Ectodermal cell (in vitro differentiated cells): ENCODE measurements at regions not wholly inside any gene's neighbourhood (a gene's known extent, or its start where the extent isn't known, plus 50 kb on each side); places are given as distances from the start of the nearest gene placed in this dataset.

ENCODE experiments used
- H3K27ac ChIP-seq: 2 replicates; pipeline ENCODE4 v1.7.0; 2013; ENCODE audit warnings: mild to moderate bottlenecking, low read depth, low read length; ENCODE audit not compliant: insufficient read depth, poor library complexity, severe bottlenecking
- H3K27me3 ChIP-seq: 2 replicates; pipeline ENCODE4 v1.7.0; 2013; ENCODE audit warnings: mild to moderate bottlenecking, low read length; ENCODE audit not compliant: insufficient read depth, control insufficient read depth, poor library complexity, severe bottlenecking
- H3K36me3 ChIP-seq: one replicate; pipeline ENCODE4 v1.7.0; 2013; ENCODE audit warnings: low read length; ENCODE audit not compliant: control insufficient read depth, insufficient read depth
- H3K4me1 ChIP-seq: one replicate; pipeline ENCODE4 v1.7.0; 2013; ENCODE audit warnings: low read length; ENCODE audit not compliant: control insufficient read depth, insufficient read depth
- H3K4me3 ChIP-seq: 2 replicates; pipeline ENCODE4 v1.7.0; 2013; ENCODE audit warnings: low read depth, low read length, control low read depth; ENCODE audit not compliant: insufficient read depth
- H3K9me3 ChIP-seq: 2 replicates; pipeline ENCODE4 v1.7.0; 2013; ENCODE audit warnings: mild to moderate bottlenecking, low read length, moderate library complexity; ENCODE audit not compliant: control insufficient read depth
- WGBS, 2 experiments: methylation state at CpG; one replicate each; pipeline ENCODE4 v1.1.7; 2013; ENCODE audit warnings: missing lambda C conversion rate in 2 of 2; 5-methylcytosine and 5-hydroxymethylcytosine counted together

GRCh38 chr14:53881161-53881871 lies 75.3 kb downstream of the BMP4 start:
- Histone ChIP-seq H3K27ac (no peak overlapping the region), H3K27me3 (no peaks in the 10 kb centered on the region), H3K9me3 (no peaks in the 10 kb centered on the region), H3K36me3 (no peaks in the 10 kb centered on the region), H3K4me3 (no peak overlapping the region), H3K4me1 (no peaks in the 10 kb centered on the region)
- WGBS, 2 experiments, result 88 to 96% methylated on average over 4 of the region's 4 CpGs

DNA sequence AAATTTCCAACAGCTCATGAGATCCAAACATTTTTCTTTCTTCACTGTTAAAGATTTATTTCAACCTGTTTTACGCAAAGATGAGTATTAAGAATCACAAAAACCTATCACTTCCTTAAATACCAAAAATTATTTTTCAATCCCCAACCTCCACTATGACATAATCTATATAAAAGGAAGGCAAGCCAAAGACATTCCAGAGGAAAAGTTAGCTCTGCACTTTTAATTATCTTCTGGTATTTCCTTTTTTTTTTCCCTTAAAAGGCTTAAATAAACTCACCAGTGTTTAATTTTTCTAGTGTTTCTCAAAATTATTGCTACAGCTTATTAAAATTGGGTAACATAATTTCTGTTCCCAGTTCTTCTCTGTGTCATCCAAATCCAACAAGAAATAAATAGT lies 75.9 kb downstream of the BMP4 start:
- Histone ChIP-seq H3K27ac (no peak overlapping the region), H3K27me3 (no peaks in the 10 kb centered on the region), H3K36me3 (no peaks in the 10 kb centered on the region), H3K4me1 (no peaks in the 10 kb centered on the region), H3K4me3 (no peak overlapping the region), H3K9me3 (no peaks in the 10 kb centered on the region)
- WGBS, 2 experiments, result 88 to 93% methylated on average over 1 of the region's 1 CpG

DNA sequence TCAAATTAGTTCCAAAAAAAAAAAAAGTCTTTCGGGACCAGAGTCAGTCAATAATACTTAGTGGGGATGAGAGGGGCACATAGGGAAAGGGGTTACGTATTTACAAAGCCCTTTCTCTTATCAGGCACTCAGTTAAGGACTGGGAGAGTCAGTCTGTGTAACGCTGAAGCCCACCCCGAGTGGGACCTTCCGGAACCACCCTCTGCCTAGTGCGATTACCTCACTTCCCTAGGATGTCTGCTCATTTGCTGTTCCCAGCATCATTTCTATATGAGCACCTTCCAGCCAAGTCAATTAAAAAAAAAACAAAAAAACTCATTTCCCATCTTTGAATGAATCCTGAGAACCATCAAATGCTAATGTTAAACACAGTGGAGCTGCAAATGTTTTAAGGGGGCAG lies 76.9 kb downstream of the BMP4 start:
- H3K27me3 ChIP-seq, result no peaks in the 10 kb centered on the region
- WGBS, 2 experiments, result 93 to 94% methylated on average over 5 to 6 of the region's 6 CpGs
- no peaks in the 10 kb centered on the region for H3K9me3 ChIP-seq
- no peaks in the 10 kb centered on the region for H3K36me3 ChIP-seq
- H3K4me3 ChIP-seq, result no peak overlapping the region
- no peaks in the 10 kb centered on the region for H3K4me1 ChIP-seq
- H3K27ac ChIP-seq, result no peak overlapping the region

GRCh38 chr14:53879022-53879686 lies 77.5 kb downstream of the BMP4 start:
- H3K9me3 ChIP-seq, result no peaks in the 10 kb centered on the region
- H3K4me1 ChIP-seq, result no peaks in the 10 kb centered on the region
- H3K27me3 ChIP-seq, result no peaks in the 10 kb centered on the region
- H3K36me3 ChIP-seq, result no peaks in the 10 kb centered on the region
- no peak overlapping the region for H3K27ac ChIP-seq
- no peak overlapping the region for H3K4me3 ChIP-seq
- 90 to 91% methylated on average over 8 of the region's 8 CpGs for WGBS, 2 experiments

- no peaks in the 10 kb centered on the region for H3K36me3 ChIP-seq
- no peak overlapping the region for H3K4me3 ChIP-seq
- H3K9me3 ChIP-seq, result no peaks in the 10 kb centered on the region
- no peaks in the 10 kb centered on the region for H3K4me1 ChIP-seq
- H3K27me3 ChIP-seq, result no peaks in the 10 kb centered on the region
- WGBS, 2 experiments, result 93 to 100% methylated on average over 2 of the region's 2 CpGs
- no peak overlapping the region for H3K27ac ChIP-seq
Observed at GRCh38 chr14:53875324-53875897, 81.2 kb downstream of the BMP4 start.

DNA sequence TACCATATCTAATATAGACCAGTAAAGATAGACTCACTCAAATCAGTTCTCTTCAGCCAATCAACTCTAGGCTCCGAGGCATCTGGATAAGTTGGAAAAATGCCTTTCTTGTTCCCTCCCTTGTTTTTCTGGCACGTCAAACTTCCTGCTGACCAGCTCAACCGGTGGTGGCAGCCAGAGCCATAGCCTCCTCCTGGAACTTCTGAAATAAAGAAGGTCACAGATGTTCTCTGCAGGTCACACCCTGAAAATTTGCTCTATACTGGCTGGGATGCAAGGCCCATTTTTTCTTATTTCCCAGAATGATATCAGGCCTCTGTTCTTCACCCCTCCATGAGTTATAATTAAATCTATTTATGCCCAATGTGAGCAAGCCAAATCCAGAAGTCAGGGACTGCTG lies 81.9 kb downstream of the BMP4 start:
- H3K27ac ChIP-seq, result no peak overlapping the region
- H3K9me3 ChIP-seq, result no peaks in the 10 kb centered on the region
- WGBS, 2 experiments, result 90 to 92% methylated on average over 3 of the region's 3 CpGs
- no peak overlapping the region for H3K4me3 ChIP-seq
- H3K4me1 ChIP-seq, result no peaks in the 10 kb centered on the region
- H3K36me3 ChIP-seq, result no peaks in the 10 kb centered on the region
- H3K27me3 ChIP-seq, result no peaks in the 10 kb centered on the region

- no peaks in the 10 kb centered on the region for H3K4me1 ChIP-seq
- 93 to 98% methylated on average over 1 of the region's 1 CpG for WGBS, 2 experiments
- no peak overlapping the region for H3K27ac ChIP-seq
- H3K9me3 ChIP-seq, result no peaks in the 10 kb centered on the region
- H3K4me3 ChIP-seq, result no peak overlapping the region
- H3K36me3 ChIP-seq, result no peaks in the 10 kb centered on the region
- no peaks in the 10 kb centered on the region for H3K27me3 ChIP-seq
Observed at GRCh38 chr14:53872681-53873089, 83.9 kb downstream of the BMP4 start.

DNA sequence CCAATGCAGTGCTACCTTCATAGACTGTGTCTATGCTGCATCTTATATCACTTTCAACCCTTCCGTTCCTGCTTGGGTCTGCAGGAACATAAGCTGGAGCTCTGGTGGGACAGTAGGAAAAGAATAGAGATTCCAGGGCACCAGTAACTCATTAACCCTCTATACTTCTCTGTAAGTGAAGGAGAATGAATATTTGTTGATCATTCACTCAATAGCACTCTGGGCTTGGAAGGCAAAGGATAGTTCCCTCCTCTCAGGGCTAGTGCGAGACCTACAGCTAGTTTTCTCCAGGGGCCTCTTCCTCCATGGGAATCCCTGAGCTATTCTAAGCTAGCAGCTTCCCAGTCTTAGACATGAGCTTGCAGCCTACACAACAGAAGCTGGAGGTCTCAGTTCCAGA lies 84.7 kb downstream of the BMP4 start:
- H3K4me1 ChIP-seq, result no peaks in the 10 kb centered on the region
- H3K4me3 ChIP-seq, result no peak overlapping the region
- H3K9me3 ChIP-seq, result no peaks in the 10 kb centered on the region
- H3K36me3 ChIP-seq, result no peaks in the 10 kb centered on the region
- 96 to 100% methylated on average over 2 of the region's 2 CpGs for WGBS, 2 experiments
- H3K27ac ChIP-seq, result no peak overlapping the region
- no peaks in the 10 kb centered on the region for H3K27me3 ChIP-seq

- H3K27me3 ChIP-seq, result no peaks in the 10 kb centered on the region
Observed at GRCh38 chr14:53871011-53871410, 85.6 kb downstream of the BMP4 start.

GRCh38 chr14:53865711-53866110 lies 90.9 kb downstream of the BMP4 start:
- no peak overlapping the region for H3K27ac ChIP-seq
- no peaks in the 10 kb centered on the region for H3K4me1 ChIP-seq
- H3K9me3 ChIP-seq, result no peaks in the 10 kb centered on the region
- WGBS, 2 experiments, result 94 to 95% methylated on average over 2 of the region's 2 CpGs
- H3K27me3 ChIP-seq, result no peaks in the 10 kb centered on the region
- H3K4me3 ChIP-seq, result no peak overlapping the region
- no peaks in the 10 kb centered on the region for H3K36me3 ChIP-seq

More at GRCh38 chr14:53871011-53871410, 85.6 kb downstream of the BMP4 start:
- Histone ChIP-seq H3K27ac (no peak overlapping the region), H3K4me3 (no peak overlapping the region), H3K36me3 (no peaks in the 10 kb centered on the region), H3K4me1 (no peaks in the 10 kb centered on the region), H3K9me3 (no peaks in the 10 kb centered on the region)
- 92% methylated on average over 3 of the region's 3 CpGs for WGBS, 2 experiments
